Activated T-cell treated with anti-CD3 and anti-CD28 coated beads, Interleukin-2, amount 50 U/mL, for 72 hours (primary cell): ENCODE measurements at regions not wholly inside any gene's neighbourhood (a gene's known extent, or its start where the extent isn't known, plus 50 kb on each side); places are given as distances from the start of the nearest gene placed in this dataset.

Experiments used
- ATAC-seq, 2 donors: fragments of 150-1000 bp; cut with Tn5 transposase; replicated peaks in 1 of 2; 2 replicates each; pipeline ENCODE4 v1.10.0; 2021; ENCODE audit warnings: moderate library complexity in 2 of 2, mild to moderate bottlenecking in 1 of 2
- DNase-seq, 2 donors: peaks; one replicate each; pipeline ENCODE4 v3.0.0; 2021 to 2022; ENCODE audit warnings: mixed read lengths in 1 of 2
- H3K27ac Mint-ChIP-seq: one replicate; pipeline ENCODE4 v1.8.0; 2022; ENCODE audit warnings: mild to moderate bottlenecking, moderate library complexity, mixed read lengths
- H3K27me3 Mint-ChIP-seq: one replicate; pipeline ENCODE4 v1.8.0; 2022; ENCODE audit warnings: low read depth, mixed read lengths
- H3K36me3 Mint-ChIP-seq, 2 donors: one replicate each; pipeline ENCODE4 v1.8.0; 2022; ENCODE audit warnings: mixed read lengths in 2 of 2, mild to moderate bottlenecking in 1 of 2; ENCODE audit not compliant: insufficient read depth in 2 of 2
- H3K4me1 Mint-ChIP-seq: one replicate; pipeline ENCODE4 v1.8.0; 2022; ENCODE audit warnings: low read depth, mixed read lengths
- H3K4me3 Mint-ChIP-seq, 2 donors: one replicate each; pipeline ENCODE4 v1.8.0; 2022; ENCODE audit warnings: mild to moderate bottlenecking in 2 of 2, mixed read lengths in 2 of 2, moderate library complexity in 2 of 2
- H3K9me3 Mint-ChIP-seq, 2 donors: one replicate each; pipeline ENCODE4 v1.8.0; 2022; ENCODE audit warnings: mixed read lengths in 2 of 2

- ATAC-seq = no peak
- H3K4me3 Mint-ChIP-seq = no peak overlapping the region
- no peaks in the 10 kb centered on the region for H3K9me3 Mint-ChIP-seq
- no peak for DNase-seq
- H3K36me3 Mint-ChIP-seq = no peaks in the 10 kb centered on the region
- H3K27ac Mint-ChIP-seq = no peak overlapping the region
- H3K4me1 Mint-ChIP-seq = no peaks in the 10 kb centered on the region
- H3K27me3 Mint-ChIP-seq = no peaks in the 10 kb centered on the region
Measured at GRCh38 chr1:87806379-87807094, 477.9 kb downstream of the LMO4 start.

GRCh38 chr1:87810166-87810565, 481.5 kb downstream of the LMO4 start:
- Mint-ChIP-seq H3K4me3 (no peak overlapping the region), H3K27me3 (no peaks in the 10 kb centered on the region), H3K36me3 (no peaks in the 10 kb centered on the region), H3K9me3 (no peaks in the 10 kb centered on the region), H3K27ac (no peak overlapping the region), H3K4me1 (no peaks in the 10 kb centered on the region)
- DNase-seq = no peak
- no peak for ATAC-seq

GRCh38 chr1:87812871-87813577, 484.3 kb downstream of the LMO4 start:
- no peak for ATAC-seq
- no peaks in the 10 kb centered on the region for H3K36me3 Mint-ChIP-seq

GRCh38 chr1:87814573-87814972, 485.9 kb downstream of the LMO4 start:
- Mint-ChIP-seq H3K36me3 (no peaks in the 10 kb centered on the region), H3K4me3 (no peak overlapping the region), H3K9me3 (no peaks in the 10 kb centered on the region), H3K27ac (no peak overlapping the region), H3K27me3 (no peaks in the 10 kb centered on the region), H3K4me1 (no peaks in the 10 kb centered on the region)
- ATAC-seq (no peak), DNase-seq (no peak)

More at GRCh38 chr1:87812871-87813577, 484.3 kb downstream of the LMO4 start:
- no peak overlapping the region for H3K27ac Mint-ChIP-seq
- no peak overlapping the region for H3K4me3 Mint-ChIP-seq
- no peaks in the 10 kb centered on the region for H3K4me1 Mint-ChIP-seq
- no peaks in the 10 kb centered on the region for H3K9me3 Mint-ChIP-seq
- H3K27me3 Mint-ChIP-seq = no peaks in the 10 kb centered on the region
- DNase-seq = no peak

GRCh38 chr1:87816646-87817045, 488.0 kb downstream of the LMO4 start:
- Mint-ChIP-seq H3K36me3 (no peaks in the 10 kb centered on the region), H3K9me3 (no peaks in the 10 kb centered on the region), H3K27me3 (peaks cover 12% of the 10 kb centered on the region), H3K4me3 (no peak overlapping the region), H3K4me1 (no peaks in the 10 kb centered on the region), H3K27ac (no peak overlapping the region)
- no peak for ATAC-seq
- no peak for DNase-seq

GRCh38 chr1:87820668-87821334, 492.1 kb downstream of the LMO4 start:
- Mint-ChIP-seq H3K27ac (no peak overlapping the region), H3K36me3 (no peaks in the 10 kb centered on the region), H3K27me3 (peaks cover 12% of the 10 kb centered on the region), H3K4me1 (no peaks in the 10 kb centered on the region), H3K4me3 (no peak overlapping the region), H3K9me3 (no peaks in the 10 kb centered on the region)
- DNase-seq (no peak), ATAC-seq (no peak)

- H3K4me1 Mint-ChIP-seq = no peaks in the 10 kb centered on the region
- H3K27me3 Mint-ChIP-seq = peaks cover 12% of the 10 kb centered on the region
- no peak for ATAC-seq
Measured at GRCh38 chr1:87821335-87821697, 492.6 kb downstream of the LMO4 start.

GRCh38 chr1:87826681-87827251, 498.1 kb downstream of the LMO4 start:
- no peaks in the 10 kb centered on the region for H3K4me1 Mint-ChIP-seq
- no peaks in the 10 kb centered on the region for H3K27me3 Mint-ChIP-seq
- no peak overlapping the region for H3K4me3 Mint-ChIP-seq
- no peaks in the 10 kb centered on the region for H3K9me3 Mint-ChIP-seq
- no peak overlapping the region for H3K27ac Mint-ChIP-seq
- DNase-seq = no peak
- H3K36me3 Mint-ChIP-seq = no peaks in the 10 kb centered on the region
- no peak for ATAC-seq

More at GRCh38 chr1:87821335-87821697, 492.6 kb downstream of the LMO4 start:
- H3K9me3 Mint-ChIP-seq = no peaks in the 10 kb centered on the region
- H3K4me3 Mint-ChIP-seq = no peak overlapping the region
- no peak for DNase-seq
- no peaks in the 10 kb centered on the region for H3K36me3 Mint-ChIP-seq
- no peak overlapping the region for H3K27ac Mint-ChIP-seq

GRCh38 chr1:87829360-87829759, 500.7 kb downstream of the LMO4 start:
- Mint-ChIP-seq H3K27ac (no peak overlapping the region), H3K9me3 (no peaks in the 10 kb centered on the region), H3K4me1 (no peaks in the 10 kb centered on the region), H3K36me3 (no peaks in the 10 kb centered on the region), H3K4me3 (no peak overlapping the region), H3K27me3 (peaks cover under 1% of the 10 kb centered on the region)
- DNase-seq (no peak), ATAC-seq (no peak)

GRCh38 chr1:87830432-87830978, 501.8 kb downstream of the LMO4 start:
- Mint-ChIP-seq H3K36me3 (no peaks in the 10 kb centered on the region), H3K4me3 (no peak overlapping the region), H3K27me3 (peaks cover 9% of the 10 kb centered on the region), H3K27ac (no peak overlapping the region), H3K9me3 (no peaks in the 10 kb centered on the region), H3K4me1 (no peaks in the 10 kb centered on the region)
- DNase-seq (no peak), ATAC-seq (no peak)

GRCh38 chr1:87833166-87833565, 504.5 kb downstream of the LMO4 start:
- Mint-ChIP-seq H3K36me3 (no peaks in the 10 kb centered on the region), H3K27me3 (peaks cover 9% of the 10 kb centered on the region), H3K9me3 (no peaks in the 10 kb centered on the region), H3K27ac (no peak overlapping the region), H3K4me1 (no peaks in the 10 kb centered on the region), H3K4me3 (no peak overlapping the region)
- DNase-seq = no peak
- no peak for ATAC-seq

GRCh38 chr1:87834151-87834550, 505.5 kb downstream of the LMO4 start:
- Mint-ChIP-seq H3K27ac (no peak overlapping the region), H3K27me3 (peaks cover 9% of the 10 kb centered on the region), H3K4me3 (no peak overlapping the region), H3K36me3 (no peaks in the 10 kb centered on the region), H3K4me1 (no peaks in the 10 kb centered on the region), H3K9me3 (no peaks in the 10 kb centered on the region)
- ATAC-seq (no peak), DNase-seq (no peak)

- H3K36me3 Mint-ChIP-seq = no peaks in the 10 kb centered on the region
- DNase-seq (no peak), ATAC-seq (no peak)
- no peaks in the 10 kb centered on the region for H3K9me3 Mint-ChIP-seq
- H3K4me1 Mint-ChIP-seq = no peaks in the 10 kb centered on the region
- H3K4me3 Mint-ChIP-seq = no peak overlapping the region
- H3K27me3 Mint-ChIP-seq = peaks cover 9% of the 10 kb centered on the region
- H3K27ac Mint-ChIP-seq = no peak overlapping the region
Measured at GRCh38 chr1:87834941-87835340, 506.3 kb downstream of the LMO4 start.
